WTC11 (cell line): ENCODE measurements at regions not wholly inside any gene's neighbourhood (a gene's known extent, or its start where the extent isn't known, plus 50 kb on each side); places are given as distances from the start of the nearest gene placed in this dataset.
A peak's percentile ranks its signal among the peaks of the same experiment; 100 is the strongest.

Experiments used
- ATAC-seq: fragments of 200-7000 bp; cut with Tn5 transposase; 2 replicates; pipeline ENCODE4 v1.10.0; 2021; ENCODE audit warnings: mild to moderate bottlenecking, moderate library complexity
- CTCF ChIA-PET: fragments of 300-600 bp; sonication (Branson Sonifier 250); formaldehyde crosslinking; loops from one replicate; lab custom pipeline; 2021; ENCODE audit warnings: antibody characterized with exemption; lab: Charles Lee
- POLR2A ChIA-PET: fragments of 350-600 bp; sonication (Branson Sonifier 250); formaldehyde crosslinking; loops from one replicate; lab custom pipeline; 2021; ENCODE audit warnings: antibody characterized with exemption; lab: Charles Lee
- DNase-seq: peaks from one replicate; pipeline ENCODE4 v3.0.0; 2021; ENCODE audit warnings: low spot score
- H3K27ac Mint-ChIP-seq: 2 replicates; pipeline ENCODE4 v1.8.0; 2021; ENCODE audit warnings: mixed read lengths
- H3K27me3 Mint-ChIP-seq: 2 replicates; pipeline ENCODE4 v1.8.0; 2021; ENCODE audit warnings: low read depth, mild to moderate bottlenecking, moderate library complexity, mixed read lengths
- H3K36me3 Mint-ChIP-seq: 2 replicates; pipeline ENCODE4 v1.8.0; 2021; ENCODE audit warnings: mixed read lengths
- H3K4me1 Mint-ChIP-seq: 2 replicates; pipeline ENCODE4 v1.8.0; 2022; ENCODE audit warnings: mixed read lengths
- H3K4me3 Mint-ChIP-seq: 2 replicates; pipeline ENCODE4 v1.8.0; 2021; ENCODE audit warnings: mild to moderate bottlenecking, moderate library complexity, mixed read lengths
- H3K9me3 Mint-ChIP-seq: 2 replicates; pipeline ENCODE4 v1.8.0; 2021; ENCODE audit warnings: mixed read lengths
- ATF1 ChIP-seq: sonication (generic); formaldehyde crosslinking; IDR thresholded peaks from 2 replicates; pipeline ENCODE4 v1.8.1; 2023; ENCODE audit warnings: mild to moderate bottlenecking, moderate library complexity, missing genetic modification reagents
- ATF6 ChIP-seq: sonication (generic); formaldehyde crosslinking; IDR thresholded peaks from 2 replicates; pipeline ENCODE4 v1.8.1; 2023; ENCODE audit warnings: mild to moderate bottlenecking, missing genetic modification reagents
- CREB1 ChIP-seq: sonication (generic); formaldehyde crosslinking; IDR thresholded peaks from 2 replicates; pipeline ENCODE4 v1.8.0; 2023; ENCODE audit warnings: mild to moderate bottlenecking, missing genetic modification reagents
- CREM ChIP-seq: sonication (generic); formaldehyde crosslinking; IDR thresholded peaks from 2 replicates; pipeline ENCODE4 v1.8.1; 2022; ENCODE audit warnings: mild to moderate bottlenecking, missing genetic modification reagents, moderate library complexity
- FOXJ3 ChIP-seq: sonication (generic); formaldehyde crosslinking; IDR thresholded peaks from 2 replicates; pipeline ENCODE4 v1.9.0; 2021; ENCODE audit warnings: missing genetic modification reagents, mild to moderate bottlenecking, borderline replicate concordance
- FOXP1 ChIP-seq: sonication (generic); formaldehyde crosslinking; IDR thresholded peaks from 2 replicates; pipeline ENCODE4 v1.8.0; 2022; ENCODE audit warnings: missing genetic modification reagents, mild to moderate bottlenecking, moderate library complexity, borderline replicate concordance
- JAZF1 ChIP-seq: fragments of 250-450 bp; sonication (Bioruptor Pico); IDR thresholded peaks from 2 replicates; pipeline ENCODE4 v1.9.0; 2021; ENCODE audit warnings: moderate library complexity, mild to moderate bottlenecking, inconsistent platforms
- MXD4 ChIP-seq: fragments of 250-450 bp; sonication (Bioruptor Pico); IDR thresholded peaks from 2 replicates; pipeline ENCODE4 v1.8.0; 2021; ENCODE audit warnings: mild to moderate bottlenecking, moderate library complexity, borderline replicate concordance
- MYBL2 ChIP-seq: sonication (generic); formaldehyde crosslinking; IDR thresholded peaks from 2 replicates; pipeline ENCODE4 v1.8.1; 2023; ENCODE audit warnings: mild to moderate bottlenecking, moderate library complexity, missing genetic modification reagents
- NFATC4 ChIP-seq: fragments of 250-450 bp; sonication (Bioruptor Pico); IDR thresholded peaks from 2 replicates; pipeline ENCODE4 v1.9.0; 2021; ENCODE audit warnings: mild to moderate bottlenecking
- NFE2L1 ChIP-seq: sonication (generic); formaldehyde crosslinking; IDR thresholded peaks from 2 replicates; pipeline ENCODE4 v1.8.1; 2023; ENCODE audit warnings: missing genetic modification reagents
- SP1 ChIP-seq: sonication (generic); formaldehyde crosslinking; conservative IDR thresholded peaks from 2 replicates; pipeline ENCODE4 v1.8.1; 2022; ENCODE audit warnings: missing genetic modification reagents
- TEAD4 ChIP-seq: sonication (generic); formaldehyde crosslinking; IDR thresholded peaks from 2 replicates; pipeline ENCODE4 v1.8.0; 2022; ENCODE audit warnings: mild to moderate bottlenecking, missing genetic modification reagents
- ZNF232 ChIP-seq: sonication (generic); formaldehyde crosslinking; IDR thresholded peaks from 2 replicates; pipeline ENCODE4 v1.8.0; 2022; ENCODE audit warnings: mild to moderate bottlenecking, missing genetic modification reagents
- ZNF423 ChIP-seq: fragments of 250-450 bp; sonication (Bioruptor Pico); IDR thresholded peaks from 2 replicates; pipeline ENCODE4 v2.1.2; 2022; ENCODE audit warnings: mild to moderate bottlenecking, moderate library complexity
- TF ChIP-seq, protein P1 (sequence below): fragments of 200-600 bp; IDR thresholded peaks from 2 replicates; pipeline ENCODE4 v1.8.0; 2022; ENCODE audit warnings: antibody characterized with exemption
- TF ChIP-seq, protein P2 (sequence below): sonication (generic); formaldehyde crosslinking; IDR thresholded peaks from 2 replicates; pipeline ENCODE4 v1.8.0; 2023; ENCODE audit warnings: missing genetic modification reagents
- TF ChIP-seq, protein P3 (sequence below): sonication (generic); formaldehyde crosslinking; IDR thresholded peaks from 2 replicates; pipeline ENCODE4 v1.8.1; 2022; ENCODE audit warnings: missing genetic modification reagents, borderline replicate concordance
- TF ChIP-seq, protein P4 (sequence below): sonication (generic); formaldehyde crosslinking; IDR thresholded peaks from 2 replicates; pipeline ENCODE4 v1.8.0; 2023; ENCODE audit warnings: mild to moderate bottlenecking, missing genetic modification reagents
- TF ChIP-seq, protein P5 (sequence below): fragments of 250-450 bp; sonication (Bioruptor Pico); IDR thresholded peaks from 2 replicates; pipeline ENCODE4 v1.9.0; 2021; ENCODE audit warnings: moderate library complexity, mild to moderate bottlenecking, inconsistent platforms, borderline replicate concordance
- TF ChIP-seq, protein P6 (sequence below): sonication (generic); formaldehyde crosslinking; IDR thresholded peaks from 2 replicates; pipeline ENCODE4 v1.8.1; 2022; ENCODE audit warnings: low read depth, missing genetic modification reagents, borderline replicate concordance

DNA sequence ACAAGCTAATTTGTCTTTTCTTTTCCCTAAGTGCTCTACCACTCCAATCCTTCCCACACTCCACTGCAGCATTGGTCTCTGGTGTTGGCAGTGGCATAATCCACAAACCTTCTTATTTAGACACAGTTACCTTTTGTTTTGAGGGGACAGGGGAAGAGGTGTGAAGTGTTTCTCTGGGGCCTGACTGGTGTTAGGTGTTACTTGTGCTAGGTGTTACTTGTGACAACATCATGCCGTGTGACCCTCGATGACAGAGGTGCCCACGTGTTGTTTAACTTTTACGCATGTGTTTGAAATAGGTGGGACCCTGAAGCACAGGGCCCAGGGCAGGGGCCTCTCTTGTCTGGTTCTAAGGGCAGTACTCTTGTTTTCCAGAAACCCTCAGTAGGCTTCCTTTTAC is 70.5 kb upstream of the SPRY4 start:
- TF ChIP-seq ATF1 (CRISPR knock-in tag) (no peak), MYBL2 (CRISPR knock-in tag) (no peak), FOXP1 (CRISPR knock-in tag) (no peak), NFATC4 (CRISPR knock-in tag) (no peak), NFE2L1 (no peak), CREB1 (no peak), FOXJ3 (CRISPR knock-in tag) (no peak), MXD4 (CRISPR knock-in tag) (no peak), SP1 (CRISPR knock-in tag) (no peak), TEAD4 (CRISPR knock-in tag) (no peak)
- TF ChIP-seq, protein P1, sequence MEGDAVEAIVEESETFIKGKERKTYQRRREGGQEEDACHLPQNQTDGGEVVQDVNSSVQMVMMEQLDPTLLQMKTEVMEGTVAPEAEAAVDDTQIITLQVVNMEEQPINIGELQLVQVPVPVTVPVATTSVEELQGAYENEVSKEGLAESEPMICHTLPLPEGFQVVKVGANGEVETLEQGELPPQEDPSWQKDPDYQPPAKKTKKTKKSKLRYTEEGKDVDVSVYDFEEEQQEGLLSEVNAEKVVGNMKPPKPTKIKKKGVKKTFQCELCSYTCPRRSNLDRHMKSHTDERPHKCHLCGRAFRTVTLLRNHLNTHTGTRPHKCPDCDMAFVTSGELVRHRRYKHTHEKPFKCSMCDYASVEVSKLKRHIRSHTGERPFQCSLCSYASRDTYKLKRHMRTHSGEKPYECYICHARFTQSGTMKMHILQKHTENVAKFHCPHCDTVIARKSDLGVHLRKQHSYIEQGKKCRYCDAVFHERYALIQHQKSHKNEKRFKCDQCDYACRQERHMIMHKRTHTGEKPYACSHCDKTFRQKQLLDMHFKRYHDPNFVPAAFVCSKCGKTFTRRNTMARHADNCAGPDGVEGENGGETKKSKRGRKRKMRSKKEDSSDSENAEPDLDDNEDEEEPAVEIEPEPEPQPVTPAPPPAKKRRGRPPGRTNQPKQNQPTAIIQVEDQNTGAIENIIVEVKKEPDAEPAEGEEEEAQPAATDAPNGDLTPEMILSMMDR: no peak
- TF ChIP-seq, protein P2, sequence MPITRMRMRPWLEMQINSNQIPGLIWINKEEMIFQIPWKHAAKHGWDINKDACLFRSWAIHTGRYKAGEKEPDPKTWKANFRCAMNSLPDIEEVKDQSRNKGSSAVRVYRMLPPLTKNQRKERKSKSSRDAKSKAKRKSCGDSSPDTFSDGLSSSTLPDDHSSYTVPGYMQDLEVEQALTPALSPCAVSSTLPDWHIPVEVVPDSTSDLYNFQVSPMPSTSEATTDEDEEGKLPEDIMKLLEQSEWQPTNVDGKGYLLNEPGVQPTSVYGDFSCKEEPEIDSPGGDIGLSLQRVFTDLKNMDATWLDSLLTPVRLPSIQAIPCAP (CRISPR knock-in tag): no peak
- TF ChIP-seq, protein P3, sequence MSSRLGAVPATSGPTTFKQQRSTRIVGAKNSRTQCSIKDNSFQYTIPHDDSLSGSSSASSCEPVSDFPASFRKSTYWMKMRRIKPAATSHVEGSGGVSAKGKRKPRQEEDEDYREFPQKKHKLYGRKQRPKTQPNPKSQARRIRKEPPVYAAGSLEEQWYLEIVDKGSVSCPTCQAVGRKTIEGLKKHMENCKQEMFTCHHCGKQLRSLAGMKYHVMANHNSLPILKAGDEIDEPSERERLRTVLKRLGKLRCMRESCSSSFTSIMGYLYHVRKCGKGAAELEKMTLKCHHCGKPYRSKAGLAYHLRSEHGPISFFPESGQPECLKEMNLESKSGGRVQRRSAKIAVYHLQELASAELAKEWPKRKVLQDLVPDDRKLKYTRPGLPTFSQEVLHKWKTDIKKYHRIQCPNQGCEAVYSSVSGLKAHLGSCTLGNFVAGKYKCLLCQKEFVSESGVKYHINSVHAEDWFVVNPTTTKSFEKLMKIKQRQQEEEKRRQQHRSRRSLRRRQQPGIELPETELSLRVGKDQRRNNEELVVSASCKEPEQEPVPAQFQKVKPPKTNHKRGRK: no peak
- H3K9me3 Mint-ChIP-seq: peaks cover 27% of the 10 kb centered on the region
- ATAC-seq (no peak), DNase-seq (no peak)
- H3K4me1 Mint-ChIP-seq: peaks cover 17% of the 10 kb centered on the region
- ChIA-PET POLR2A (no interaction called here), CTCF (no interaction called here)
- peaks cover 37% of the 10 kb centered on the region for H3K36me3 Mint-ChIP-seq
- peaks cover 6% of the 10 kb centered on the region for H3K27me3 Mint-ChIP-seq
- H3K4me3 Mint-ChIP-seq: no peak overlapping the region
- no peak overlapping the region for H3K27ac Mint-ChIP-seq

DNA sequence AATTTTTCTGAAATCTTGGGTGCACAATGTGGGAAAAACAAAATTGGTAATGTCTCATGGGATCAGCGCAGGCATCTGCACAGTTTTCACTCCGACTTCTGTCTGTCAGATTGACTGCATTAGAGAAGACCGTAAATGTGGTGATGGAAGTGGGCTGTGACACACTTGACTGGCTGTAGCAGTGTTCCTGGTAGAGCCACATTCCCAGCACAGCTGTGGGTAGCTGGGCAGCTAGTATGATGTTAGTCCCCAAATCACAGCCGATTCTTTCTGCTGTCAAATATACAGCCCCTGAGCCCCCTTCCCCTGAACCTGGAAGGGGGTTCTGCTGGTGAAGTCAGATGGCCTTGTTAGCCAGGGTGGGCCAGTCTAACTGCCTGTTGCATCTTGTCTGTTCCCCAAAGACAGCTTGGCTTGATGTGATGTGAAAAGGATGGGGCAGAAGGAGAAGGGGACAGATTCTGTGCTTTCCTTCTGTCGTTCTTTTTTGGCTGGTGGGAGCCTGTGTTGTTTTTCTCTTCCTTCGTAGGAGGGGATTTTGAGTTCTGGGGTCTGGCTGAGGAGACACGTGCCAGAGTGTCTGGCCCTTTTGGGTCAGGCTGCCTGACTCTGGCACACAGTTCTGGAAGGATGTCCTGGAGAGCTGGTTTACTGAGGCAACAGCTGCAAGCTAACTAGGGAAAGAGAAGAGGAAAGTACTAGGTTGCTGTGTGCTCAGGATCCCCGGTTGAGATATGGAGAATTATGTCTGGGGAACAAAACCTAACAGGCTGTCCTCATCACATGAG is 66.4 kb upstream of the SPRY4 start:
- ChIA-PET CTCF (interaction anchor here (1.5 to 1.8 kb wide), 2 partner anchors 159 to 264 kb away, joined by 4 to 5 read pairs; no protein-coding TSS in a partner anchor), POLR2A (interaction anchor here (0.6 kb wide), 1 partner anchor 85 kb away, joined by 4 read pairs; no protein-coding TSS in a partner anchor)
- H3K27ac Mint-ChIP-seq: peak overlapping the region; percentile 94
- H3K9me3 Mint-ChIP-seq: peaks cover 13% of the 10 kb centered on the region
- DNase-seq (no peak), ATAC-seq (no peak; the same call in 1 of the 2 replicates)
- H3K4me1 Mint-ChIP-seq: peaks cover 42% of the 10 kb centered on the region
- H3K4me3 Mint-ChIP-seq: no peak overlapping the region
- peaks cover 8% of the 10 kb centered on the region for H3K27me3 Mint-ChIP-seq
- peaks cover 27% of the 10 kb centered on the region for H3K36me3 Mint-ChIP-seq
- no peak for TF ChIP-seq MYBL2 (CRISPR knock-in tag)
- no peak for TF ChIP-seq ATF6 (CRISPR knock-in tag)
- no peak for TF ChIP-seq NFE2L1
- TF ChIP-seq, protein P4, sequence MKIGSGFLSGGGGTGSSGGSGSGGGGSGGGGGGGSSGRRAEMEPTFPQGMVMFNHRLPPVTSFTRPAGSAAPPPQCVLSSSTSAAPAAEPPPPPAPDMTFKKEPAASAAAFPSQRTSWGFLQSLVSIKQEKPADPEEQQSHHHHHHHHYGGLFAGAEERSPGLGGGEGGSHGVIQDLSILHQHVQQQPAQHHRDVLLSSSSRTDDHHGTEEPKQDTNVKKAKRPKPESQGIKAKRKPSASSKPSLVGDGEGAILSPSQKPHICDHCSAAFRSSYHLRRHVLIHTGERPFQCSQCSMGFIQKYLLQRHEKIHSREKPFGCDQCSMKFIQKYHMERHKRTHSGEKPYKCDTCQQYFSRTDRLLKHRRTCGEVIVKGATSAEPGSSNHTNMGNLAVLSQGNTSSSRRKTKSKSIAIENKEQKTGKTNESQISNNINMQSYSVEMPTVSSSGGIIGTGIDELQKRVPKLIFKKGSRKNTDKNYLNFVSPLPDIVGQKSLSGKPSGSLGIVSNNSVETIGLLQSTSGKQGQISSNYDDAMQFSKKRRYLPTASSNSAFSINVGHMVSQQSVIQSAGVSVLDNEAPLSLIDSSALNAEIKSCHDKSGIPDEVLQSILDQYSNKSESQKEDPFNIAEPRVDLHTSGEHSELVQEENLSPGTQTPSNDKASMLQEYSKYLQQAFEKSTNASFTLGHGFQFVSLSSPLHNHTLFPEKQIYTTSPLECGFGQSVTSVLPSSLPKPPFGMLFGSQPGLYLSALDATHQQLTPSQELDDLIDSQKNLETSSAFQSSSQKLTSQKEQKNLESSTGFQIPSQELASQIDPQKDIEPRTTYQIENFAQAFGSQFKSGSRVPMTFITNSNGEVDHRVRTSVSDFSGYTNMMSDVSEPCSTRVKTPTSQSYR (CRISPR knock-in tag): no peak
- TF ChIP-seq, protein P5, sequence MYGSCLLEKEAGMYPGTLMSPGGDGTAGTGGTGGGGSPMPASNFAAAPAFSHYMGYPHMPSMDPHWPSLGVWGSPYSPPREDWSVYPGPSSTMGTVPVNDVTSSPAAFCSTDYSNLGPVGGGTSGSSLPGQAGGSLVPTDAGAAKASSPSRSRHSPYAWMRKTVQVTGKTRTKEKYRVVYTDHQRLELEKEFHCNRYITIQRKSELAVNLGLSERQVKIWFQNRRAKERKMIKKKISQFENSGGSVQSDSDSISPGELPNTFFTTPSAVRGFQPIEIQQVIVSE (CRISPR knock-in tag): no peak
- TF ChIP-seq, protein P6, sequence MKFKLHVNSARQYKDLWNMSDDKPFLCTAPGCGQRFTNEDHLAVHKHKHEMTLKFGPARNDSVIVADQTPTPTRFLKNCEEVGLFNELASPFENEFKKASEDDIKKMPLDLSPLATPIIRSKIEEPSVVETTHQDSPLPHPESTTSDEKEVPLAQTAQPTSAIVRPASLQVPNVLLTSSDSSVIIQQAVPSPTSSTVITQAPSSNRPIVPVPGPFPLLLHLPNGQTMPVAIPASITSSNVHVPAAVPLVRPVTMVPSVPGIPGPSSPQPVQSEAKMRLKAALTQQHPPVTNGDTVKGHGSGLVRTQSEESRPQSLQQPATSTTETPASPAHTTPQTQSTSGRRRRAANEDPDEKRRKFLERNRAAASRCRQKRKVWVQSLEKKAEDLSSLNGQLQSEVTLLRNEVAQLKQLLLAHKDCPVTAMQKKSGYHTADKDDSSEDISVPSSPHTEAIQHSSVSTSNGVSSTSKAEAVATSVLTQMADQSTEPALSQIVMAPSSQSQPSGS (CRISPR knock-in tag): no peak
- TF ChIP-seq CREM: no peak
- TF ChIP-seq TEAD4 (CRISPR knock-in tag): no peak
- no peak for TF ChIP-seq ZNF232 (CRISPR knock-in tag)
- TF ChIP-seq ZNF423 (CRISPR knock-in tag): no peak
- no peak for TF ChIP-seq JAZF1 (CRISPR knock-in tag)
